ENCODE measurements at regions not wholly inside any gene's neighbourhood (a gene's known extent, or its start where the extent isn't known, plus 50 kb on each side); places are given as distances from the start of the nearest gene placed in this dataset.

GRCh38 chr18:78681934-78682333 is 297.7 kb upstream of the SALL3 start:
- no peak for TF ChIP-seq CTCF (IDR thresholded peaks at IDR 0.05)
- H3K9me3 ChIP-seq = no peaks in the 10 kb centered on the region
- ATAC-seq (ENCODE audit: insufficient number of reproducible peaks, low FRiP score, low read depth) (no peak), DNase-seq (ENCODE audit: low spot score) (no peak)
- H3K27ac ChIP-seq = no peak overlapping the region
- no peaks in the 10 kb centered on the region for H3K36me3 ChIP-seq
- H3K27me3 ChIP-seq (replicated peaks; ENCODE audit: insufficient read depth) = no peaks in the 10 kb centered on the region
- no peaks in the 10 kb centered on the region for H3K4me1 ChIP-seq (ENCODE audit: control insufficient read depth in 1 of 2, low read depth in 2 of 2)
- H3K4me3 ChIP-seq = no peak overlapping the region

- Histone ChIP-seq H3K9me3 (no peaks in the 10 kb centered on the region), H3K27ac (no peak overlapping the region), H3K36me3 (no peaks in the 10 kb centered on the region), H3K4me1 (ENCODE audit: control insufficient read depth in 1 of 2, low read depth in 2 of 2) (no peaks in the 10 kb centered on the region), H3K4me3 (no peak overlapping the region), H3K27me3 (replicated peaks; ENCODE audit: insufficient read depth) (no peaks in the 10 kb centered on the region)
- no peak for ATAC-seq (ENCODE audit: insufficient number of reproducible peaks, low FRiP score, low read depth)
- DNase-seq (ENCODE audit: low spot score) = no peak
- no peak for TF ChIP-seq CTCF (IDR thresholded peaks at IDR 0.05)
Observed at GRCh38 chr18:78682716-78683115, 296.9 kb upstream of the SALL3 start.

GRCh38 chr18:78683191-78684010 is 296.2 kb upstream of the SALL3 start:
- TF ChIP-seq CTCF (IDR thresholded peaks at IDR 0.05) = no peak
- H3K9me3 ChIP-seq = no peaks in the 10 kb centered on the region
- H3K4me1 ChIP-seq (ENCODE audit: control insufficient read depth in 1 of 2, low read depth in 2 of 2) = no peaks in the 10 kb centered on the region
- no peak for ATAC-seq (ENCODE audit: insufficient number of reproducible peaks, low FRiP score, low read depth)
- H3K4me3 ChIP-seq = no peak overlapping the region
- no peak for DNase-seq (ENCODE audit: low spot score)
- H3K27ac ChIP-seq = no peak overlapping the region
- no peaks in the 10 kb centered on the region for H3K27me3 ChIP-seq (replicated peaks; ENCODE audit: insufficient read depth)
- no peaks in the 10 kb centered on the region for H3K36me3 ChIP-seq

- Histone ChIP-seq H3K27ac (no peak overlapping the region), H3K27me3 (replicated peaks; ENCODE audit: insufficient read depth) (no peaks in the 10 kb centered on the region), H3K36me3 (no peaks in the 10 kb centered on the region), H3K9me3 (no peaks in the 10 kb centered on the region), H3K4me3 (no peak overlapping the region), H3K4me1 (ENCODE audit: control insufficient read depth in 1 of 2, low read depth in 2 of 2) (no peaks in the 10 kb centered on the region)
- no peak for TF ChIP-seq CTCF (IDR thresholded peaks at IDR 0.05)
- ATAC-seq (ENCODE audit: insufficient number of reproducible peaks, low FRiP score, low read depth) (no peak), DNase-seq (ENCODE audit: low spot score) (no peak)
Observed at GRCh38 chr18:78685250-78685979, 294.2 kb upstream of the SALL3 start.

- no peak overlapping the region for H3K27ac ChIP-seq
- no peaks in the 10 kb centered on the region for H3K9me3 ChIP-seq
- no peaks in the 10 kb centered on the region for H3K4me1 ChIP-seq (ENCODE audit: control insufficient read depth in 1 of 2, low read depth in 2 of 2)
- no peak for TF ChIP-seq CTCF (IDR thresholded peaks at IDR 0.05)
- DNase-seq (ENCODE audit: low spot score) (no peak), ATAC-seq (ENCODE audit: insufficient number of reproducible peaks, low FRiP score, low read depth) (no peak)
- no peaks in the 10 kb centered on the region for H3K27me3 ChIP-seq (replicated peaks; ENCODE audit: insufficient read depth)
- no peak overlapping the region for H3K4me3 ChIP-seq
- H3K36me3 ChIP-seq = no peaks in the 10 kb centered on the region
Observed at GRCh38 chr18:78685980-78686530, 293.6 kb upstream of the SALL3 start.
